ENCODE measurements at regions not wholly inside any gene's neighbourhood (a gene's known extent, or its start where the extent isn't known, plus 50 kb on each side); places are given as distances from the start of the nearest gene placed in this dataset.

DNA sequence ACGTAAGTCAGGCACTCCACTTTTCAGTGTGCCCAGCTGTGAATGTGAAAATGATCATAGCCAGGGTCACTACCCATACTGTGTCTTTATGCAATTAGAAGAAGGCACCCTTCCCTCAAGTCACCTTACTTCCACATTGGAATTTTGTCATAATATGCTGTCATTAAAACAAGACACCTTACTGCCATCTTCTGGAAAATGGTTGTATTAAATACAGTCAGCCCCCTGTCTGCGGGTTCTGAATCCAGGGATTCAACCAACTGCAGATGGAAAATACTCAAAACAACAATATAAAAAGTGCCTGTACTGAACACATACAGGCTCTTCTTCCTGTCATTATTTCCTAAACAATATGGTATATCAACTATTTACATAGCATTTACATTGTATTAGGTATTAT lies 70.2 kb upstream of the TBX5 start:
- H3K4me1 ChIP-seq (ENCODE audit: control insufficient read depth, insufficient read depth, low read length) = no peaks in the 10 kb centered on the region
- no peak overlapping the region for H3K4me3 ChIP-seq (ENCODE audit: low read depth, low read length)
- H3K9ac ChIP-seq (ENCODE audit: low read depth, low read length) = no peak overlapping the region
- no peaks in the 10 kb centered on the region for H3K9me3 ChIP-seq (ENCODE audit: control insufficient read depth, insufficient read depth, low read length)
- no peaks in the 10 kb centered on the region for H3K36me3 ChIP-seq (ENCODE audit: control insufficient read depth, insufficient read depth, low read length)
- peaks cover 69% of the 10 kb centered on the region for H3K27me3 ChIP-seq (ENCODE audit: control insufficient read depth, insufficient read depth, low read length)

DNA sequence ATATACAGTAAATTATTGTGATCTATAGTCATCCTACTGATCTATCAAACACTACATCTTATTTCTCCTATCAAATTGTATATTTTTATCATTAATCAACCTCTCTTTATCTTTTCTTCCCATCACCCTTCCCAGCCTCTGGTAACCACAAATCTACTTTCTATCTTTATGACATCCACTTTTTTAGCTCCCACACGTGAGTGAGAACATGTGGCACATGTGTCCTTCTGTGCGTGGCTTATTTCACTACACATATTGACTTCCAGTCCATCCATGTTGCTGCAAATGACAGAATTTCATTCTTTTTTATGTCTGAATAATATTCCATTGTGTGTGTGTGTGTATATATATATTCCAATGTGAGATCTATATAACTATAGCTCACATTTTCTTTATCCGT lies 67.8 kb upstream of the TBX5 start:
- Histone ChIP-seq H3K4me3 (ENCODE audit: low read depth, low read length) (no peak overlapping the region), H3K27me3 (ENCODE audit: control insufficient read depth, insufficient read depth, low read length) (peaks cover 44% of the 10 kb centered on the region), H3K9ac (ENCODE audit: low read depth, low read length) (no peak overlapping the region), H3K4me1 (ENCODE audit: control insufficient read depth, insufficient read depth, low read length) (no peaks in the 10 kb centered on the region), H3K9me3 (ENCODE audit: control insufficient read depth, insufficient read depth, low read length) (no peaks in the 10 kb centered on the region), H3K36me3 (ENCODE audit: control insufficient read depth, insufficient read depth, low read length) (no peaks in the 10 kb centered on the region)

DNA sequence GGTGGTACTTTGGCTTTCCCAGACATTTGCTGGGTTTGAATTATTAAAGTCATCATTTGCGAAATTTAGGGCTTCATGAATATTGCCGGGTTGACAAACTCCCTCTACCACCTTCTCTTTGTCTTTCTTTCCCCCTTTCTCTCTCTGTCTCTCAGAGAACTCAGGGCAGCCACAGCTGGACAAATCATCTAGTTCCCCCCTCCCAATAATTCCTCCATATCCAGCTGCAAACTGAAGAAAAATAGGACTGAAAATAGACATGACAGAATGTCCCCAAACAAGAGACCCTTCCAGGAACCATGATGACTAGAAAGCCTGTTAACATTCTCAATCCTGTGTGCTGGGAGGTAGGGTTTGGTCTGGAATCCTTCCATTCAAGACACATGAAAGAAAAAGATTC lies 67.1 kb upstream of the TBX5 start:
- Histone ChIP-seq H3K4me3 (ENCODE audit: low read depth, low read length) (no peak overlapping the region), H3K36me3 (ENCODE audit: control insufficient read depth, insufficient read depth, low read length) (no peaks in the 10 kb centered on the region), H3K9ac (ENCODE audit: low read depth, low read length) (no peak overlapping the region), H3K27me3 (ENCODE audit: control insufficient read depth, insufficient read depth, low read length) (peaks cover 37% of the 10 kb centered on the region), H3K9me3 (ENCODE audit: control insufficient read depth, insufficient read depth, low read length) (no peaks in the 10 kb centered on the region), H3K4me1 (ENCODE audit: control insufficient read depth, insufficient read depth, low read length) (no peaks in the 10 kb centered on the region)

DNA sequence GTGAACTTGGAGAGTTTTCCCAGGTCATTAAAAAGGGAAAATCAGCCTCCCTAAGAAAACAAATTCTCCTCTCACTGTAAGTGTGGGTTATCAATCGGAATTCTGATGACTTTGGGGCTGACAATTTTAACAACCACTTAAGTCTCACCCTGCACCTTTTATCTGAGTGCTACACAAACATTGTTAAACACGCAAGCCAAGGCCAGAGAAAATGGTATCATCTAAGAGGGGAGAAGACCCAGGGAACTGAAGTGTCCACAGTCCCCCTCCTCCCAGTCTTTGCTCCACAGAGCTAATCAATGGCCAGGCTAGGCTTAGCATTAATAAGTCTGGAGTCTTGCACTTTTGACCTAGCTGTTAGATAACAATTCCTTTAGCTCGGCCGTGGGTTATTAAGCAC lies 51.7 kb upstream of the TBX5 start:
- H3K36me3 ChIP-seq (ENCODE audit: control insufficient read depth, insufficient read depth, low read length) = no peaks in the 10 kb centered on the region
- H3K9ac ChIP-seq (ENCODE audit: low read depth, low read length) = no peak overlapping the region
- H3K4me1 ChIP-seq (ENCODE audit: control insufficient read depth, insufficient read depth, low read length) = no peaks in the 10 kb centered on the region
- H3K27me3 ChIP-seq (ENCODE audit: control insufficient read depth, insufficient read depth, low read length) = peaks cover 57% of the 10 kb centered on the region
- no peak overlapping the region for H3K4me3 ChIP-seq (ENCODE audit: low read depth, low read length)
- no peaks in the 10 kb centered on the region for H3K9me3 ChIP-seq (ENCODE audit: control insufficient read depth, insufficient read depth, low read length)
